CD4-positive, alpha-beta T cell treated with Interleukin-6 at 100 ng/mL for 8 hours (primary cell): ENCODE measurements at regions not wholly inside any gene's neighbourhood (a gene's known extent, or its start where the extent isn't known, plus 50 kb on each side); places are given as distances from the start of the nearest gene placed in this dataset.

Experiments
- DNase-seq: peaks from one replicate; pipeline ENCODE4 v3.0.0-alpha.2; 2020; ENCODE audit warnings: mixed read lengths, low spot score

- DNase-seq: no peak
Observed at GRCh38 chr4:63493265-63493664, 916.0 kb downstream of the TECRL start.

GRCh38 chr4:63492515-63492914 lies 916.7 kb downstream of the TECRL start:
- DNase-seq: no peak

- no peak for DNase-seq
Observed at GRCh38 chr4:63464393-63464792, 944.9 kb downstream of the TECRL start.

- no peak for DNase-seq
Observed at GRCh38 chr4:63460075-63460474, 949.2 kb downstream of the TECRL start.

- DNase-seq: no peak
Observed at GRCh38 chr4:63459329-63459728, 949.9 kb downstream of the TECRL start.

GRCh38 chr4:63458010-63458409 lies 951.2 kb downstream of the TECRL start:
- no peak for DNase-seq

- DNase-seq: no peak
Observed at GRCh38 chr4:63440236-63440635, 969.0 kb downstream of the TECRL start.

- no peak for DNase-seq
Observed at GRCh38 chr4:63430105-63430504, 979.1 kb downstream of the TECRL start.

GRCh38 chr4:63396269-63396668 lies 1013.0 kb downstream of the TECRL start:
- DNase-seq: no peak

- no peak for DNase-seq
Observed at GRCh38 chr4:63393544-63393943, 1015.7 kb downstream of the TECRL start.

GRCh38 chr4:63379750-63380522 lies 1029.3 kb downstream of the TECRL start:
- DNase-seq: no peak

- DNase-seq: no peak
Observed at GRCh38 chr4:63371001-63371400, 1038.2 kb downstream of the TECRL start.

- DNase-seq: no peak
Observed at GRCh38 chr4:63361628-63362027, 1047.6 kb downstream of the TECRL start.

GRCh38 chr4:63361066-63361465 lies 1048.2 kb downstream of the TECRL start:
- DNase-seq: no peak

GRCh38 chr4:63349674-63350025 lies 1059.6 kb downstream of the TECRL start:
- DNase-seq: no peak

GRCh38 chr4:63348735-63349673 lies 1060.2 kb downstream of the TECRL start:
- DNase-seq: no peak

GRCh38 chr4:63325140-63325539 lies 1084.1 kb downstream of the TECRL start:
- DNase-seq: no peak

GRCh38 chr4:63316633-63317032 lies 1092.6 kb downstream of the TECRL start:
- DNase-seq: no peak

GRCh38 chr4:63315651-63316050 lies 1093.6 kb downstream of the TECRL start:
- DNase-seq: no peak

GRCh38 chr4:63308697-63309096 lies 1100.6 kb downstream of the TECRL start:
- DNase-seq: no peak

- no peak for DNase-seq
Observed at GRCh38 chr4:63302792-63303191, 1106.5 kb downstream of the TECRL start.

- DNase-seq: no peak
Observed at GRCh38 chr4:63302078-63302477, 1107.2 kb downstream of the TECRL start.

GRCh38 chr4:63296773-63297172 lies 1112.5 kb downstream of the TECRL start:
- DNase-seq: no peak
